GM12875 (cell line): ENCODE measurements at regions not wholly inside any gene's neighbourhood (a gene's known extent, or its start where the extent isn't known, plus 50 kb on each side); places are given as distances from the start of the nearest gene placed in this dataset.
"Not testable (repeated sequence)": the region's sequence is repeated elsewhere in the genome, so short reads cannot be mapped to it uniquely, and the experiment has no call there.

Experiments
- H3K4me3 ChIP-seq: one replicate; pipeline ENCODE4 v1.5.1; 2011; ENCODE audit warnings: low read depth, low read length, control low read depth
- TF ChIP-seq, protein P1 (sequence below): IDR thresholded peaks from 2 replicates; pipeline ENCODE4 v1.5.1; 2011; ENCODE audit warnings: low read depth, mild to moderate bottlenecking, control low read depth, inconsistent platforms, low read length, moderate library complexity, borderline replicate concordance; ENCODE audit not compliant: insufficient read depth

DNA sequence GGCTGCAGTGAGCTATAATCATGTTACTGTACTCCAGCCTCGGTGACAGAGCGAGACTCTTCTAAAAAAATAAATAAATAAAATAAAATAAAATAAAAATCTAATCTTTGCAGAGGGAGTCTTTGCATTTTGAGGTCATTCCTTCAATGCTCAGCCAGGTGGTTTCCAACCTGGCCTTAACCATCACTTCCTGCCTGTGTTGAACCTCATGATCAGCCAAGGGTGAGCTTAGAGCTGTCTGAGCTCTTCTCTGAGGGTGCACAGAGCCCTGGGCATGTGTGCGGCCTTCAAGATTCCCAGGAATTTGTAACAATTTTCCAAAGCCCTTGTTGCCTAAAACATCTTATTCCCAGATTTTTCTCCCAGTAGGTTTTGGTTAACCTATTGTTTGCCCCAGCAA lies 94.3 kb downstream of the KCNJ12 start:
- H3K4me3 ChIP-seq = not testable (repeated sequence)

GRCh38 chr17:21470861-21471260 lies 94.7 kb downstream of the KCNJ12 start:
- TF ChIP-seq, protein P1, sequence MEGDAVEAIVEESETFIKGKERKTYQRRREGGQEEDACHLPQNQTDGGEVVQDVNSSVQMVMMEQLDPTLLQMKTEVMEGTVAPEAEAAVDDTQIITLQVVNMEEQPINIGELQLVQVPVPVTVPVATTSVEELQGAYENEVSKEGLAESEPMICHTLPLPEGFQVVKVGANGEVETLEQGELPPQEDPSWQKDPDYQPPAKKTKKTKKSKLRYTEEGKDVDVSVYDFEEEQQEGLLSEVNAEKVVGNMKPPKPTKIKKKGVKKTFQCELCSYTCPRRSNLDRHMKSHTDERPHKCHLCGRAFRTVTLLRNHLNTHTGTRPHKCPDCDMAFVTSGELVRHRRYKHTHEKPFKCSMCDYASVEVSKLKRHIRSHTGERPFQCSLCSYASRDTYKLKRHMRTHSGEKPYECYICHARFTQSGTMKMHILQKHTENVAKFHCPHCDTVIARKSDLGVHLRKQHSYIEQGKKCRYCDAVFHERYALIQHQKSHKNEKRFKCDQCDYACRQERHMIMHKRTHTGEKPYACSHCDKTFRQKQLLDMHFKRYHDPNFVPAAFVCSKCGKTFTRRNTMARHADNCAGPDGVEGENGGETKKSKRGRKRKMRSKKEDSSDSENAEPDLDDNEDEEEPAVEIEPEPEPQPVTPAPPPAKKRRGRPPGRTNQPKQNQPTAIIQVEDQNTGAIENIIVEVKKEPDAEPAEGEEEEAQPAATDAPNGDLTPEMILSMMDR = no peak
- H3K4me3 ChIP-seq = no peak overlapping the region

- no peak overlapping the region for H3K4me3 ChIP-seq
- TF ChIP-seq, protein P1 = no peak
Observed at GRCh38 chr17:21474815-21475214, 98.7 kb downstream of the KCNJ12 start.

DNA sequence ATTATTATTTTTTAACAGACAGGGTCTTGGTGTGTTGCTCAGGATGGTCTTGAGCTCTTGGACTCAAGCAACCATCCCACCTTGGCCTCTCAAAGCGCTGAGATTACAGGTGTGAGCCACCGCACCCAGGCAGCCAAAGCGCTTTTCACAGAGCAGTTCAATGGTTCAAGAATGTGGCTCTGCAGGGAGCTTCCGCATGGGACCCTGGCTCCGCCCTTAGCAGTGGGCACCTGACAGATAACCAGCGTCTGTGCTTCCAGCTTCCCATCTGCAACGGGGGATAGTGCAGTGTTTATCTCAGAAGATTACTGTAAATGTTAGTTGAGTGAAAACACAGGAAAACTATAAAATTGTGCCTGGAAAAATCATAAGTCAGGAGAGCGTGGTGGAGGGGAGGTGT lies 99.4 kb downstream of the KCNJ12 start:
- TF ChIP-seq, protein P1 = no peak
- H3K4me3 ChIP-seq = no peak overlapping the region

GRCh38 chr17:21476867-21477266 lies 100.7 kb downstream of the KCNJ12 start:
- TF ChIP-seq, protein P1 = no peak
- H3K4me3 ChIP-seq = no peak overlapping the region

DNA sequence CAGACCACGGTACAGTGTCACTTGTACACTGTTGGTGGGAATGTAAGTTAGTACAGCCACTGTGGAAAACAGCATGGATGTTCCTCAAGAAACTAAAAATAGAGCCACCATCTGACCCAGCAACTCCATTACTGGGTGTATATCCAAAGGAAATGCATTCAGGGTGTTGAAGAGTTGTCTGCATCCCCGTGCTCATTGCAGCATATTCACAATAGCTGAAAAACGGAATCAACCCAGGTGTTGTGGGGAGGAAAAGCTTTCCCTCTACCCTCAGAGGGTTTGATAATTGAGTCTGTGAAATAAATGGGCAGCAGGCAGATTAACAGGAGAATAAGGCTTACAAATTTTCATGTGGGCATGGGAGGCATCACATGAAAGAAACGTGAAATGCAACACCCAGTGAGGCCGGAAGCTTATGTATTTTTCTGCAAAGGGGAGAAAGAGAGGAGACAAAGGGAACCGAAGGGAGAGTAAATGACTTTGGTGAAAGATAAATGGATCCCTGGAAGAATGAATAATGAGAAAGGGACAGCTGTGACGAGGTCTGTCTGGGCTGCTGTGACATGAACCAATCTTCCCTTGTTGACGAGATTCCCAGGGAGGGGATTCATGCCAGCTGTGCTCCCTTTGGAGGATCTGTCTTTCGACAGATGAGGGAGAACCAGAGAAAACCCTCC lies 106.2 kb downstream of the KCNJ12 start:
- H3K4me3 ChIP-seq = no peak overlapping the region
- TF ChIP-seq, protein P1 = no peak

DNA sequence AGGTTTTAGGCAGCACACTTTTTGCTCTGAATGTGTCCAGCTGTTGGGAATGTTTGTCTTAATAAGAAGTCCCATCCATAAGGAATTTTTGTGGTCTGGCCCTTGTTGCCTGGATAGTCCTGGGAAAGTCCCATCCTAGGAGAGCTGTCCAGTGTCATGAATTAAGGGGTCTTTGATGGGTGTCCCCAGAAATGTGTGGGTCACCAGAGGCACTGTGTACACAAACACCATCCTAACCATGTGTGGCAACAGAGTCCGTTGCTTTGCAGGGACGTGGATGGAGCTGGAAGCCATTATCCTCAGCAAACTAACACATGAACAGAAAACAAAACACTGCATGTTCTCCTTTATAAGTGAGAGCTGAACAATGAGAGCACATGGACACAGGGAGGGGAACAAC lies 111.9 kb downstream of the KCNJ12 start:
- H3K4me3 ChIP-seq = not testable (repeated sequence)

- TF ChIP-seq, protein P1 = no peak
- H3K4me3 ChIP-seq = no peak overlapping the region
Observed at GRCh38 chr17:21493993-21494392, 117.8 kb downstream of the KCNJ12 start.
